Ascending aorta (tissue), 2 donors: ENCODE measurements at regions not wholly inside any gene's neighbourhood (a gene's known extent, or its start where the extent isn't known, plus 50 kb on each side); places are given as distances from the start of the nearest gene placed in this dataset.
A peak's percentile ranks its signal among the peaks of the same experiment; 100 is the strongest.

Experiments used
- DNase-seq, 2 donors: peaks; one replicate each; pipeline ENCODE4 v3.0.0-alpha.2; 2019; ENCODE audit warnings: low spot score in 2 of 2
- H3K27ac ChIP-seq, 2 donors: fragments of 200-600 bp; sonication (generic); one replicate each; pipeline ENCODE4 v1.5.1; 2016 to 2017; ENCODE audit warnings: mild to moderate bottlenecking in 1 of 2
- H3K27me3 ChIP-seq: fragments of 200-600 bp; sonication (generic); one replicate; pipeline ENCODE4 v1.5.1; 2017
- H3K36me3 ChIP-seq, 2 donors: fragments of 200-600 bp; sonication (generic); one replicate each; pipeline ENCODE4 v1.5.1; 2016
- H3K4me1 ChIP-seq, 2 donors: fragments of 200-600 bp; sonication (generic); one replicate each; pipeline ENCODE4 v1.5.1; 2016 to 2017; ENCODE audit warnings: mild to moderate bottlenecking in 1 of 2
- H3K4me3 ChIP-seq, 2 donors: fragments of 200-600 bp; sonication (generic); one replicate each; pipeline ENCODE4 v1.5.1; 2016 to 2017; ENCODE audit warnings: mild to moderate bottlenecking in 1 of 2
- H3K9me3 ChIP-seq, 2 donors: fragments of 200-600 bp; sonication (generic); one replicate each; pipeline ENCODE4 v1.5.1; 2016
- CTCF ChIP-seq, 3 experiments: fragments of 200-600 bp in 2 of 3; fragments of 450-650 bp in 1 of 3; sonication (generic) in 2 of 3; IDR thresholded peaks; one replicate each; pipeline ENCODE4 v1.5.1; 2016 to 2019; ENCODE audit warnings: antibody characterized with exemption in 3 of 3, mild to moderate bottlenecking in 1 of 3, moderate library complexity in 1 of 3
- intact Hi-C: fragments of 100-400 bp; cut with DNase I; formaldehyde crosslinking; loops from one replicate; pipeline ENCODE4 v1.15.1; 2023

DNA sequence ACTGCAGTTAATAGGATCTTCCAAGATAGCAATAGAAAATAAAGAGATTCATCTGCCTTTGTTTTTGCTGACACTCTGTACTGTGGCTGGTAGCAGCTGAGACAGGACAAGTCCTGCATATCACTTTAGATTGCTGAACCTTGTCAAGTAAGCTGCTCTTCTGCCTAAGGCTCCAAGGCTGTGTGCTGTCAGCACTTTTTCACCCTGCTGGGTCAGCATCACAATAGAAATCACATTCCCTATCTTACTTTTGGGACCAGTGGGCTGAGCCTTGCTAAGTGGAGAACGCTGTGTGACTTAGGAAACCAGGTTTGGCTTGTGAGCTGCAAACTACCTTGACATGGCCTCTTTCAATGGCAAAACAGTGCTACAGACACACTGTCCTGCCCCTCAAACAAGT is 263.9 kb downstream of the FRK start:
- H3K9me3 ChIP-seq, result no peaks in the 10 kb centered on the region
- H3K27ac ChIP-seq, result no peak overlapping the region
- H3K36me3 ChIP-seq, result no peaks in the 10 kb centered on the region
- no peak for DNase-seq
- no peak overlapping the region for H3K4me3 ChIP-seq
- no peaks in the 10 kb centered on the region for H3K27me3 ChIP-seq
- intact Hi-C loops, result no loop called here
- TF ChIP-seq CTCF (IDR thresholded peaks at IDR 0.05), result no peak
- no peaks in the 10 kb centered on the region for H3K4me1 ChIP-seq

DNA sequence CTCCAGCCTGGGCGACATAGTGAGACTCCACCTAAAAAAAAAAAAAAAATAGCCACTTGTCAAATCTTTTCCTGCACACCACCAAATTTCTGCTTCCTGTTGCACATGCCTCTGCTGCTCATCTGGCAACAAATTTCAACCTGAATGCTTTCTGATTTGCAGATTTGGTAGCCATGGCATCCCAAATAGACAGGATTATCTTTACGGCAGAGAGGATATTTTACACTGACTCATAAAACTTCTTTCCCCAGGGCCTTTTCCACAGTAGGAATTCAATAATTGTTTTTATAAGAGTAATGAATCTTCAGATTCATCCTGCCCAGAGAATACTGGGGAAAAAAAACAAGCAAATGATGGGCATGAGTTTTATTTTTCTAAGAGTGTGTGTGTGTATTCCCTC is 264.6 kb downstream of the FRK start:
- Histone ChIP-seq H3K27me3 (no peaks in the 10 kb centered on the region), H3K27ac (no peak overlapping the region), H3K4me3 (no peak overlapping the region), H3K36me3 (no peaks in the 10 kb centered on the region), H3K4me1 (no peaks in the 10 kb centered on the region), H3K9me3 (no peaks in the 10 kb centered on the region)
- DNase-seq, result no peak
- no peak for TF ChIP-seq CTCF (IDR thresholded peaks at IDR 0.05)
- intact Hi-C loops, result no loop called here

DNA sequence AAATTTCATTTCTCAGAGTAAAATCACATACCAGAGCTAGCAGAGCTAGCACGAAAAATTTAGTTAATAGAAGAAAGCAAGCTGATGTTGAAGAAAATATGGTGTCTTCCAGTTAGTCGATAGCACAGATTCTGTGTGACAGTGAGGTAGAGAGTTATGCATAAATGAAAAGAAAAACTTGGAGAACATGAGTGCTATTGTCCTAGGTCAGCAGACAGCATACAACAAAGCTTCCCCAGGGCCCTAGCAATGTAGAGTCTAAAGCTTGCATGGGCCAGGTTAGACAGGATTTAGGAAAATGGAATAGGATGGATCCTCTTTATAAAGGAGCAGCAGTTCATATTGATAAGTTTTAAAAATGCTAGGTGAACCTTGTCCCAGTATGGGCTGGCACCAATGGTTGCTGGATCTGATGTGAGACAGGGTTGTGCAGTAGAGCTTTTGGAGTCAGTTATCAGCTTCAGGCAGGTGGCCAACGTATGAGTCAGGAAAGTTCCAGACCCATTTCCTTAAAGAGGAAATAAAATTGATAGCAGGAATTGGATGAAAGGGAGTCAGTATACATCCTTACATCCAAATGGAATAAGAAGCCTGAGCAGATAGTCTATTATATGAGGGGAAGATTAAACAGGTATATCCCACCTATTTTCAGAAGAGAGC is 277.2 kb downstream of the FRK start:
- Histone ChIP-seq H3K36me3 (no peaks in the 10 kb centered on the region), H3K9me3 (no peaks in the 10 kb centered on the region), H3K27me3 (no peaks in the 10 kb centered on the region), H3K27ac (no peak overlapping the region), H3K4me3 (no peak overlapping the region), H3K4me1 (no peaks in the 10 kb centered on the region)
- intact Hi-C loops, result no loop called here
- DNase-seq, result peak in 1 of 2 donors; percentile 60
- TF ChIP-seq CTCF (IDR thresholded peaks at IDR 0.05), result no peak

DNA sequence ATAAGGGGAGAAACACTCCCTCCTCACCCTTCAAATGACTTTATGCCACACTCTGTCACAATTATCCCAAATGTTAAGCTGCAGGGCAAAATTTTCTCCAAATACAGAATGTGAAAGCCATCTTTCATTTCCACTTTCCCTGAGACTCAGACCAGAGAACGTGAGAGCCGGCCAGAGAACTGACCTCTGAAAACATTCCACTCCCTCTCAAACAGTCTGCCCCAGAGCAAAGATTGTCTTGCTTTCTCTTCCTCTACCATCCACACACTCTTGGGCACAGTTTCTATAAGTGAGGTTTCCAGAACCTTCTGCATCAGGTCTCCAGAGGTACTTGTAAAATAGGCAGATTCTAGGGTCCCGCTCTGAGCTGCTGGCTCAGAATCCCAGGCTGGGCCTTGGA is 278.1 kb downstream of the FRK start:
- H3K36me3 ChIP-seq, result no peaks in the 10 kb centered on the region
- H3K27me3 ChIP-seq, result no peaks in the 10 kb centered on the region
- no peak for TF ChIP-seq CTCF (IDR thresholded peaks at IDR 0.05)
- intact Hi-C loops, result no loop called here
- no peaks in the 10 kb centered on the region for H3K4me1 ChIP-seq
- H3K4me3 ChIP-seq, result no peak overlapping the region
- DNase-seq, result no peak
- peak overlapping the region; percentile 35 to 43 for H3K27ac ChIP-seq
- H3K9me3 ChIP-seq, result no peaks in the 10 kb centered on the region

DNA sequence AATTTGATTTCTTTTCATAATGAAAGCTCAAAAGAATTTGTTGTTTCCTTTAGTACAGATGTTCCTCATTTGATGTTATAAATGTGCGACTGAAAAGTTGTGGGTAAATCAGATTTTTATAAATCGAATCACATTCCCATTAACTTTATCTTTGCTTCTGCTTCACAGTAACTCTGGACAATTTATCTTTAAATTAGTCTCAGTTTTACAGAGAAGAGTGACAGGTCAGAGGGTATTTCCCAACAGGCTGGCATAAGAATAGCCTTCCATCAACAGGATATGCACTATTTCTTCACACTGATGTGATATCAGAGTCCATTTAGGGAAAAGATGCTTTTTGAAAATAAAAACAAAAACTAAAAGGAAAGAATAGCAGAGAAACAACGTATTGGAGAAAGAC is 286.9 kb downstream of the FRK start:
- no peak for DNase-seq
- Histone ChIP-seq H3K27me3 (no peaks in the 10 kb centered on the region), H3K4me3 (no peak overlapping the region), H3K36me3 (no peaks in the 10 kb centered on the region), H3K4me1 (no peaks in the 10 kb centered on the region), H3K27ac (no peak overlapping the region), H3K9me3 (no peaks in the 10 kb centered on the region)
- no peak for TF ChIP-seq CTCF (IDR thresholded peaks at IDR 0.05)
- intact Hi-C loops, result no loop called here

GRCh38 chr6:115770851-115771250 is 289.8 kb downstream of the FRK start:
- Histone ChIP-seq H3K36me3 (no peaks in the 10 kb centered on the region), H3K4me3 (no peak overlapping the region), H3K27me3 (no peaks in the 10 kb centered on the region), H3K9me3 (no peaks in the 10 kb centered on the region), H3K4me1 (no peaks in the 10 kb centered on the region), H3K27ac (no peak overlapping the region)
- TF ChIP-seq CTCF (IDR thresholded peaks at IDR 0.05), result no peak
- intact Hi-C loops, result no loop called here
- DNase-seq, result no peak
